ENCODE measurements at regions not wholly inside any gene's neighbourhood (a gene's known extent, or its start where the extent isn't known, plus 50 kb on each side); places are given as distances from the start of the nearest gene placed in this dataset.

DNA sequence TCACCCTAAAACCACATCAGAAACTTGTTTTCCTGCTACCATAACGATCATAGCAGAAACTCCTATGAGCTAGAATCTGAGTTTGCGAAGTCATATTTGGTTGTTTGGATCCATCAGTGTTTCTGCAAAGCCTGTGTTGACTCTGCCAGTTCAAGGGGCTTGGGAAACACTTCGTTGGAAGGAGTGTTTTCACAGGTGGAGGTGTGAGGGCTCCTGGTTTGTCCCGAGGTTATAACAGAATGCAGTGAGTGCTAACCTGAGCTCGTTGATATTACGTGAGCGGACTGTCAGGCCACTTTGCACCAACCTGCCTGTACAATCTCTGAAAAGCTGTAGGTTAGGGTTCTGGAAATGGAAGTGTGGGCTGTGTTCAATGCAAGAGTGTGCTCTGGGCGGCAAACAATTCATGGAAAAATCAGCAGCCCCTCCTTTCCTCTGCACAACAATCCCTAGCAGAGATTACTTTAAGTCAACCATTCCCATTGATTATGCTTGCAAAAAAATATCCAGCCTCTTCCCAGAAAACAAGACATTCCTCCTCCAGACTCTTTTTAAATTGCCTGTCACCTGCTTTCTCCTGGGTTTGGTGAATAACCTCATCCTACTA lies 622.0 kb downstream of the TYW1 start:
- DNase-seq (no peak), ATAC-seq (ENCODE audit: insufficient read depth, low read depth) (no peak)
- no peak overlapping the region for H3K4me3 ChIP-seq (ENCODE audit: low read depth in 1 of 2, low read length in 2 of 2)
- H3K9me3 ChIP-seq (ENCODE audit: insufficient read depth, low read length, severe bottlenecking): no peaks in the 10 kb centered on the region
- no peaks in the 10 kb centered on the region for H3K79me2 ChIP-seq (ENCODE audit: insufficient read depth, low read length)
- H3K27me3 ChIP-seq (ENCODE audit: insufficient read depth, low read length, poor library complexity): peaks cover 10% of the 10 kb centered on the region
- H3K9ac ChIP-seq (ENCODE audit: low read depth, low read length): no peak overlapping the region
- H2AFZ ChIP-seq (ENCODE audit: low read depth, low read length): no peak overlapping the region
- H4K20me1 ChIP-seq (ENCODE audit: insufficient read depth, low read length): no peaks in the 10 kb centered on the region
- no peaks in the 10 kb centered on the region for H3K36me3 ChIP-seq (ENCODE audit: insufficient read depth, low read length)
- H3K27ac ChIP-seq (ENCODE audit: low read length): no peak overlapping the region
- no peak for TF ChIP-seq EZH2 (IDR thresholded peaks at IDR 0.05; ENCODE audit: borderline replicate concordance, low read depth, low read length, severe bottlenecking)
- TF ChIP-seq, protein P1, sequence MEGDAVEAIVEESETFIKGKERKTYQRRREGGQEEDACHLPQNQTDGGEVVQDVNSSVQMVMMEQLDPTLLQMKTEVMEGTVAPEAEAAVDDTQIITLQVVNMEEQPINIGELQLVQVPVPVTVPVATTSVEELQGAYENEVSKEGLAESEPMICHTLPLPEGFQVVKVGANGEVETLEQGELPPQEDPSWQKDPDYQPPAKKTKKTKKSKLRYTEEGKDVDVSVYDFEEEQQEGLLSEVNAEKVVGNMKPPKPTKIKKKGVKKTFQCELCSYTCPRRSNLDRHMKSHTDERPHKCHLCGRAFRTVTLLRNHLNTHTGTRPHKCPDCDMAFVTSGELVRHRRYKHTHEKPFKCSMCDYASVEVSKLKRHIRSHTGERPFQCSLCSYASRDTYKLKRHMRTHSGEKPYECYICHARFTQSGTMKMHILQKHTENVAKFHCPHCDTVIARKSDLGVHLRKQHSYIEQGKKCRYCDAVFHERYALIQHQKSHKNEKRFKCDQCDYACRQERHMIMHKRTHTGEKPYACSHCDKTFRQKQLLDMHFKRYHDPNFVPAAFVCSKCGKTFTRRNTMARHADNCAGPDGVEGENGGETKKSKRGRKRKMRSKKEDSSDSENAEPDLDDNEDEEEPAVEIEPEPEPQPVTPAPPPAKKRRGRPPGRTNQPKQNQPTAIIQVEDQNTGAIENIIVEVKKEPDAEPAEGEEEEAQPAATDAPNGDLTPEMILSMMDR (IDR thresholded peaks at IDR 0.05; ENCODE audit: borderline replicate concordance, extremely low read depth, low read length, poor library complexity, severe bottlenecking): no peak
- H3K4me1 ChIP-seq (ENCODE audit: insufficient read depth, low read length): no peaks in the 10 kb centered on the region
- H3K4me2 ChIP-seq (ENCODE audit: insufficient read depth, low read length): no peak overlapping the region

DNA sequence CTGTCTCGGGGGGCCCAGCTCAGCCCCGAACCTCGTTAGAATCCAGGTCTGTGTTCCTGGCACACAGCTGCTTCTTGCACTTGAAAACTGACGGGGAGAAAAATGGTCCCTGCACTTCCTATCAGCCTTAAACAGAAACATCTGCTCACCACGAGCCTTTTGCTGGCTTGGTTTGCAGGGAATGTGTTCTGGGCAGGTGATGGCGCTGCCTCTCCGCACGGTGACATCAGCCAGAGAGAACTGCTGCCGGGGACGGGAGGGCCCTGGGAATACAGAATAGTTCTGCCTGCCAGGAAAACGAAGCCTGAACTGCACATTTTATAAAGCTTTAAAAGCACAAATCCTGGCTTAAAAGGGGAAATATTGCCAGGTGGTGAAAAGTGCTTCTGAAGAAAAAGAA lies 622.5 kb downstream of the TYW1 start:
- Histone ChIP-seq H2AFZ (ENCODE audit: low read depth, low read length) (no peak overlapping the region), H3K4me3 (ENCODE audit: low read depth in 1 of 2, low read length in 2 of 2) (no peak overlapping the region), H3K79me2 (ENCODE audit: insufficient read depth, low read length) (no peaks in the 10 kb centered on the region), H4K20me1 (ENCODE audit: insufficient read depth, low read length) (no peaks in the 10 kb centered on the region), H3K36me3 (ENCODE audit: insufficient read depth, low read length) (no peaks in the 10 kb centered on the region), H3K27ac (ENCODE audit: low read length) (no peak overlapping the region), H3K4me1 (ENCODE audit: insufficient read depth, low read length) (no peaks in the 10 kb centered on the region), H3K4me2 (ENCODE audit: insufficient read depth, low read length) (no peak overlapping the region), H3K9me3 (ENCODE audit: insufficient read depth, low read length, severe bottlenecking) (no peaks in the 10 kb centered on the region), H3K9ac (ENCODE audit: low read depth, low read length) (no peak overlapping the region), H3K27me3 (ENCODE audit: insufficient read depth, low read length, poor library complexity) (peaks cover 10% of the 10 kb centered on the region)
- no peak for ATAC-seq (ENCODE audit: insufficient read depth, low read depth)
- DNase-seq: no peak
- TF ChIP-seq EZH2 (IDR thresholded peaks at IDR 0.05; ENCODE audit: borderline replicate concordance, low read depth, low read length, severe bottlenecking): no peak
- TF ChIP-seq, protein P1 (IDR thresholded peaks at IDR 0.05; ENCODE audit: borderline replicate concordance, extremely low read depth, low read length, poor library complexity, severe bottlenecking): no peak

DNA sequence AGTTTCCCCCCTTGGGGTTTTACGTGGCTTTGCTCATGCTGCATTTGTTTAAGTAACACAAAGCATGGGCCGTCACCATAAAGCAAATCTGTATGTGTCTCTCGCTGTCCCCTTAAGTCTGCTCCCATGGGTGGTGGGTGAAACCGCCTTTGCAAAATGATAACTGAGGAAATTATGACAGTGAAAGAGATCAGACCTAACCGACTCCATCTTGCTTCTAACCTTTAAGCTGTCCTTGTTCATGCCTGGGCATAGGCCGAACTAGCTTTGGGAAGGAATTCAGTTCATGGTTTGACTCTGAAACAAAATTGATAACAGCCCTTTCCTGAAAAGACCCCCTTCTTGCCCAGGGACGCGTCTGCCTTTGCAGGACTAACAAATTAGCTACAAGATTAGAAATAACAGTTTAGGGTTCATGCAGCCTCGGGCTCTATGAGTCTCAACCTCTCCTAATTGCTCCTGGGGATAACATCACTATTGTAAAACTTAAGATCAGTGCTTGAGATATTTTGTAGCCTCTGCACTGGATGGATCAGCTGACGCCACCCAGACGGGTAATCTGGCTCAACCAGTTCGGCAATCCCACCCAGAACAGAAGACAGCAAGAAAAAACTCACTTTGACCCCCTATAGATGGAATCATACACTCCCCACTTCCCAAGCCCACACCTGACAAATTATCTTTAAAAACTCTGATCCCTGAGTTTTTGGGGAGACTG lies 623.7 kb downstream of the TYW1 start:
- no peak overlapping the region for H3K4me3 ChIP-seq (ENCODE audit: low read depth in 1 of 2, low read length in 2 of 2)
- H3K79me2 ChIP-seq (ENCODE audit: insufficient read depth, low read length): no peaks in the 10 kb centered on the region
- H3K9me3 ChIP-seq (ENCODE audit: insufficient read depth, low read length, severe bottlenecking): no peaks in the 10 kb centered on the region
- H3K36me3 ChIP-seq (ENCODE audit: insufficient read depth, low read length): no peaks in the 10 kb centered on the region
- no peak for TF ChIP-seq EZH2 (IDR thresholded peaks at IDR 0.05; ENCODE audit: borderline replicate concordance, low read depth, low read length, severe bottlenecking)
- TF ChIP-seq, protein P1 (IDR thresholded peaks at IDR 0.05; ENCODE audit: borderline replicate concordance, extremely low read depth, low read length, poor library complexity, severe bottlenecking): no peak
- H4K20me1 ChIP-seq (ENCODE audit: insufficient read depth, low read length): no peaks in the 10 kb centered on the region
- no peak for ATAC-seq (ENCODE audit: insufficient read depth, low read depth)
- no peak for DNase-seq
- H2AFZ ChIP-seq (ENCODE audit: low read depth, low read length): no peak overlapping the region
- no peaks in the 10 kb centered on the region for H3K4me1 ChIP-seq (ENCODE audit: insufficient read depth, low read length)
- no peak overlapping the region for H3K4me2 ChIP-seq (ENCODE audit: insufficient read depth, low read length)
- peaks cover 10% of the 10 kb centered on the region for H3K27me3 ChIP-seq (ENCODE audit: insufficient read depth, low read length, poor library complexity)
- H3K9ac ChIP-seq (ENCODE audit: low read depth, low read length): no peak overlapping the region
- H3K27ac ChIP-seq (ENCODE audit: low read length): no peak overlapping the region

All from DND-41 (cell line).